Right ventricle myocardium inferior (tissue), 1 donor: ENCODE measurements at regions not wholly inside any gene's neighbourhood (a gene's known extent, or its start where the extent isn't known, plus 50 kb on each side); places are given as distances from the start of the nearest gene placed in this dataset.

ENCODE experiments used
- ATAC-seq: fragments of 200-7000 bp; cut with Tn5 transposase; one replicate; pipeline ENCODE4 v1.9.1; 2020; ENCODE audit warnings: mild to moderate bottlenecking, moderate library complexity
- DNase-seq: peaks from one replicate; pipeline ENCODE4 v3.0.0; 2021; ENCODE audit errors: missing footprints
- intact Hi-C: fragments of 100-400 bp; cut with DNase I; formaldehyde crosslinking; loops from one replicate; pipeline ENCODE4 v1.11.0; 2022
- donor health status: DM: no; HTN: yes; CAD: no; lungs with severe emphysema.

DNA sequence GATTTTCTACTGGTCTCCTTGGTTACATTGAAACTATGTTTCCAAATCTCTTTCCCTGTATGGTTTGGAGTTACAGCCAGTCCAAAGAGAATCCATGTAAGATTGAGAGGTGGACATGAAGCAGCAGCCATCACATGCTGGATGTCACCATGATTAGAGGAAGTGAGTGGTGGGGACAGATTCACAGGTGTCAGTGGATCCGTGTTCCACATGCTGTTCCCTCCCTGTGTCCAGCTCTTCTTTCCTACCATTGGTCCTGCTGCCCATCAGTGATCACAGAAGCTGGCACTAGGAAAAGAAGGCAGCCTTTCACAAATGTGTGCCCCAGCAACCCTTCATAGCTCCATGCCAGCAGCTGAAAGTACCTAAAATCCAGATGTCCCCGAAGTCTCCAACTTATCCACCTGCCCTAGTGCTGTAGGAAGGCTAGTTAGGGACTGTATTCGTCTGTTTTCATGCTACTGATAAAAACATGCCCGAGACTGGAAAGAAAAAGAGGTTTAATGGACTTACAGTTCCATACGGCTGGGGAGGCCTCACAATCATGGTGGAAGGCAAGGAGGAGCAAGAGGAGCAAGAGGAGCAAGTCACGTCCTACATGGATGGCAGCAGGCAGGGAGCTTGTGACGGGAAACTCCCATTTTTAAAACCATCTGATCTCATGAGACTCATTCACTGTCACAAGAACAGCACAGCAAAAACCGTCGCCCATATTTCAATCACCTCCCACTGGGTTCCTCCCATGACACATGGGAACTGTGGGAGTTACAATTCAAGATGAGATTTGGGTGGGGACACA, 207.5 kb downstream of the INSIG2 start:
- DNase-seq (no peak), ATAC-seq (no peak)
- intact Hi-C loops: no loop called here

DNA sequence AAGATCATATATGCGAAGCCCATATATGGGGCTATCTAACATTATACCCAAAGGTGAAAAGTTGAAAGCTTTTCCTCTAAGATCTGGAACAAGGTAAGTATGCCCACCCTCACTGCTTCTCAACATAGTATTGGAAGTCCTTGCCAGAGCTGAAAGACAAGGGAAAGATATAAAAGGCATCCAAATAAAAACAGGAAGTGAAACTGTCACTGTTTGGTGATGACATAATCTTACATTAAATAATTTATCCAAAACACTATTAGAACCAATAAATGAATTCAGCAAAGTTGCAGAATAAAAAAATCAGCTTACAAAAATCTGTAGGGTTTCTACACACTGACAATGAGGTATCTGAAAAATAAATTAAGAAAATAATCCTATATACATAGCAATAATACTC, 205.8 kb downstream of the INSIG2 start:
- ATAC-seq (no peak), DNase-seq (no peak)
- intact Hi-C loops: no loop called here

DNA sequence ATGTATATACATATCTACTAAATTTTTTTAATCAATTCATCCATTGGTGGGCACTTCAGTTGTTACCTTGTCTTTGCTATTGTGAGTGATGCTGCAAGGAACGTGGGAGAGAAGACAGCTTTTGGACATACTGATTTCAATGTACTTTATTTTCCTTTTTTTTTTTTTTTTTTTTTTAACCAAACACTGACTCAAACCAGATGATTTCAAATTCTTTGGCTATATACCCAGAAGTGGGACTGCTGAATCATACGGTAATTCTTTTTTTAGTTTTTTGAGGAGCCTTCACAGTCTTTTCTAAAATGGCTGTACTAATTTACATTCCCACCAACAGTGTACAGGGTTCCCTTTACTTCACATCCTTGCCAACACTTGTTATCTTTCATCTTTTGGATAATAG, 204.7 kb downstream of the INSIG2 start:
- intact Hi-C loops: no loop called here
- ATAC-seq (no peak), DNase-seq (no peak)

DNA sequence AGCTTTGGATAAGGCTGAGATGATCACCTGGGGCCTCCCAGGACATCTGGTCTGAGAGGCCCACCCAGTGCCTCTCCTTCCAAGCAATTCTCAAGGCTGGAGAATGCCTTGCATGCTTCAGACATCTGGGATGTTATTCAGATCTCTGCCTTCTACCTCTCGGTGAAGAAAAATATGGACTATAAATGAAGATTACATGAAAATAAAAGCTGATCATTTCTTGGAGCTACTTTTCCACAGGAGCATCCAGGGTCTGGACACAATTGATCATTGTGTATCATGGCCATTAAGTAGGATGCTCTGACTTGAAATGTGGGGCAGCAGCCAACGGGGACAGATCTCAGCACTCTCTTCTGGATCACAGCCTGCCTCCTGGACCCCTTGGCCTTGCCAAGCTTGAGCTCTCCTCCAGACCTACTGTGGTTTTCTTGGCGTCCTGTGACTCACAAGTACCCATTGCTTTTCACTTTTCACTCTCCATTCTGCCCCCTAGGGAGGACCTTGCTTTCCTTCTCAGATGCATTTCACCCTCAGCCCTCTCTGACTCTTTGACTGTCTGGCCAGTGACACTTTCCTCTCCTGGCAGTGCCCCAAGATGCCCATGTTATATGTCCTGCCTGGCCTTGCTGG, 203.1 kb downstream of the INSIG2 start:
- ATAC-seq: no peak
- intact Hi-C loops: no loop called here
- no peak for DNase-seq

DNA sequence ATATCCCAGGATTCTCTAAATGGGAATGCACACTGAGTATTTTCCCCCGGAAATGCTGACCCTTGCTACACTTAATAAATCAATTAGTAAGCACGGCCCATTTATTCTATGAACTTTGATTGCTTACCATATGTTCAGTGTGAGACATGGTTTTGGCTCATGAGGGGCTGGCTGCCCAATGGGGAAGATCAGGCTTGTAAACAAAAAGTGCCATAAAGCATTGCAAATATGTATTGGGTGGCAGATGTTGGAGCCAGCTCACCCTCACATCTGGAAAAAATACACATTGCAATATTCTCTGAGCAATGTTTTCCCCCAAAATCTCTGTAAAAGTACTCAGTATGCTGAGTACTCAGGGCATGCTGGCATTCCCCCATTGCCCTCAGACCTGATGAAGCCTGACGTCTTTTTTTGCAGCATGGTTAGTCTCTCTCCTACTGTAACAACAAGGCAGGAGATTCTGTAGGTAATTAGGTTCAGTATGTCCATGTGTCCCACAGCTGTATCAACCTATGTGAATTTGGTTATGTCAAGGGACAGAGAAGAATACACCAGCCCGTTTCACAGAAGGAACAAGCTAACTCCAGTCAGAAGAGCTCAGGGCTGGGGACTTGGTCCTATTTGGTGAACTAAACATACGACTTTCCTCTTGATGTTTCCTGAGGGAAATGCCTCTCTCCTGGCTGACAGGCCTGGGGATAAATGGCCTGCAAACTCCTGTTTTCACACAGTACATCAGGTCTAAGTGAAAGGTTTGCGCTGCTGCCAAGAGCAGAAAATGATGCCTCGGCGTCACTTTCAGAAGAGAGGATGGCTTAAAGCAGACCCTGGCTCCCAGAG, 202.4 kb downstream of the INSIG2 start:
- ATAC-seq (no peak), DNase-seq (no peak)
- intact Hi-C loops: no loop called here

DNA sequence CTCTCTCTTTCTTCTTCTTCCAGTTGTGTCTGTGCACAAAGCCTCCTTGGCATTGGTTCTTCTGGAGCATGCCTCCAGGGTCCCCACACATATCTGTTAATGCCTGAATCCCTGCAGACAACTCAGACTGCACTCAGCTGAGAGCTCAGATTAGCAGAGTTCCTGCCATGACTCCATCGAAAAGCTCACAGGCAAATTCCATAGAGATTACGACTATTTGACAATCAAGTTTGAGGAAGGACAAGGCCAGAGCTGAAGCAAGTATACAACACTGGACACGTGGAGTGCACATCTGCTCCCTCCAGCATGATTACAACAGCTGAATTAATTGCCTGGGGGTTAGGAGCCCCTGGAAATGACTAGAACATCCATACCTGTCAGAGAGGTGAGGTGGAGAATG, 190.7 kb downstream of the INSIG2 start:
- no peak for ATAC-seq
- intact Hi-C loops: no loop called here
- DNase-seq: no peak

DNA sequence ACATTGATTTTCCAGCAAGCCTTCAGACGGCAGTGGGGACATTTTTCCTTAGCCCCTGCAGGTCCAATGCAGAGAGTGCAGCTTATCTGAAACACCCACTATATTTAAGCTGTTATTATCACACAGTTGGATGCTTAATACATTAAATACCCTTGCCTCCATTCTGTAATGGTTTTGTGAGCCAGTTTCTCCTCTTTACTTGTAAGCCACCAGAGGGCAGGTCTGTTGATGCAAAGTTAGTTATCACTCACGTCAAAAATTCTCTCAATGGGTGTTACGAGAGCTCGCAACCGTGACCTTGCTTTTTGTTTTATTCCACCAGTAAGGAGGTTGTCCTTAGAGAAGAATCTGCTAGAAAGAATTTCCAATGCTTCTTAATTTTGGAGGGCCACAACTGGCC, 189.8 kb downstream of the INSIG2 start:
- DNase-seq (no peak), ATAC-seq (no peak)
- intact Hi-C loops: no loop called here

DNA sequence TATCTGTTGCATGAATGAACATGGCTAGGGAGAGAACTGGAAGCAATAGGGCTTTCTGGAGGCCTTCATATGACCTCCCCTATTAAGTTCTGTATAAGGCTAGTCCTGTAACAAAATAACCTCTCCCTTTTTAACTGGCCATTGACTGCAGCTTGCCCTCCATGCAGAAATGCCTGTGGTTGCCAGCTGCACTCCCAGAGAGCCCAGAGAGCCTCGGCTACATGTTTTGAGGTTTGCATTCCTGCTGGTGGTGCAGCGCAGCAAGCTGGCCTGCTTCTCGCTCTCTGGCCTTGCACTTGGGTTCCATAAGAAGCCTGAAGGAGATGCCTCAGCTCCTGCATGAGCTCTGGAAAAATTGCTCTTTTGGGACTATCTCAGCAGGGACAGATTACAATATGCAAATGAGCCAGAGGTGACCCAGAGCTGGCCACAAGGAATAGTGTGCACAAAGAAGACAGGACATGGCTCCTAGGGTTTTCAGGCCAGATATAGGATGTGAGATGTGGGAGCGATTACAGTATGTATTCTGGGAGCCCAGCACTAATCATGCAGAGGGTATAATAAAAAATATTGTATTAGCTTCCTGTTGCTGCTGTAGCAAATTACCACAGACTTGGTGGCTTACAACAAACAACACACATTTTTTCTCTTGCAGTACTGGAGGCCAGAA, 186.7 kb downstream of the INSIG2 start:
- ATAC-seq (no peak), DNase-seq (no peak)
- intact Hi-C loops: no loop called here

DNA sequence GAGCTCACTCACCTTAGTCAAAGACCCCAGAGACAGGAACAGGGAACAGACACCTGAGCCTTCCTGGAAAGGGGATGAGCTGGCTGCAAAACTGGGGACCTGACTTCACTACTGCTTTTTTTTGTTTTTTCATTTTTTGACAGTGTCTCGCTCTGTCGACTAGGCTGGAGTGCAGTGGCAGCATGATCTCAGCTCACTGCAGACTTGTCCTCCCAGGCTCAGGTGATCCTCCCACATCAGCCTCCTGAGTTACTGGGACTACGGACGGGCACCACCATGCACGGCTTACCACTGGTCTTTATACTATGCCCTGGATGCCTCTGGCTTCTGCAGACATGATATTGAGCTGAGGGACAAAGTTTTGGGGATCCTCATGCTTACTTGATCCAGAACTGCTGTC, 184.1 kb downstream of the INSIG2 start:
- intact Hi-C loops: no loop called here
- ATAC-seq: no peak
- DNase-seq: no peak

DNA sequence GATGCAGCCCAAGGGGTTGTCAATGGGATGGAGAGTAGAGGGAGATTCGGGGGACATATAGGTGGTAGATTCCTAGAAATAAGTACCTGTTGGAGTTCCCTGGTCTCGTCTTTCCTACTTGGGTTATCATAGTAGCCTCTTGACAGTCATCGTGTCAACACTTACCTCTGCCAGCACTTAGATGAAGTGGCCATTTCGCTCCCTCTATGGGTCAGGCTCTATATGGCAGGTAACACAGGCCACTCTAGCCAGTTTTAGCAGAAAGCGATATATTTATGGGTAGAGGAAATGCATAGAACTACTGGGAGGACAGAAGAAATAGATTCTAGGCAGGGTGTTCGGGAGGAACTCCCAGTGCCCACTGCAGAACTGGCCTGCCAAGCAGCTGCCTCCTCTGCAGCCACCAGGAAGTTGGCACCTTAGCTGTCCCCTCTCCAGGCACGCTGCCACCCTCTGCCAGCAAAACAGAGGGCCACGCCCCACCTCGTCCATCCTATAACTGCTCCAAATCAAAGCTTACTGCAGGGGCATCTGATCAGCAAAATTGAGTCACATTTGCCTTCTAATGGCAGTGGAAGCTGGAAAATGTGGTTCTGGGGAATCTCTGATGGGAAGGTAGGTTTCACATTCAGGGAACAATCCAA, 181.3 kb downstream of the INSIG2 start:
- no peak for DNase-seq
- ATAC-seq: no peak
- intact Hi-C loops: no loop called here

DNA sequence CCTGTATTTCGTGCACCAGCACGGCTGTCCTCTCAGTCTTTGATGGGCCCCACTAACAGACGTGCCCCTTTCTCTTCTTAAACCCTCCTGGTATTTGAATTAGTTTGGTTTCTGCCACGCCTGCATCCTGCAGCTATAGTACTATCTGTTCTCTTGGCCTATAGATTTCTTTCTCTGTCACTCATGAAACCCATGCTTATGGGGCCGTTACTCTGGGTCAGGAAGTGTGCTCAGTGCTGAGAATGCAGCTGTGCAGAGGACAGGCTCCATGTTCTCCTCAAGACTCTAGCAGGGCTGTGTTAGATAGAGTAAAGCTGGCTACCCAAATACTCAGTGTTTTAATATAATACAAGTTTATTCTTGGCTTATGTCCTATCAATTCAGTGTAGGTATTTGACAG, 180.0 kb downstream of the INSIG2 start:
- DNase-seq: no peak
- intact Hi-C loops: no loop called here
- no peak for ATAC-seq

DNA sequence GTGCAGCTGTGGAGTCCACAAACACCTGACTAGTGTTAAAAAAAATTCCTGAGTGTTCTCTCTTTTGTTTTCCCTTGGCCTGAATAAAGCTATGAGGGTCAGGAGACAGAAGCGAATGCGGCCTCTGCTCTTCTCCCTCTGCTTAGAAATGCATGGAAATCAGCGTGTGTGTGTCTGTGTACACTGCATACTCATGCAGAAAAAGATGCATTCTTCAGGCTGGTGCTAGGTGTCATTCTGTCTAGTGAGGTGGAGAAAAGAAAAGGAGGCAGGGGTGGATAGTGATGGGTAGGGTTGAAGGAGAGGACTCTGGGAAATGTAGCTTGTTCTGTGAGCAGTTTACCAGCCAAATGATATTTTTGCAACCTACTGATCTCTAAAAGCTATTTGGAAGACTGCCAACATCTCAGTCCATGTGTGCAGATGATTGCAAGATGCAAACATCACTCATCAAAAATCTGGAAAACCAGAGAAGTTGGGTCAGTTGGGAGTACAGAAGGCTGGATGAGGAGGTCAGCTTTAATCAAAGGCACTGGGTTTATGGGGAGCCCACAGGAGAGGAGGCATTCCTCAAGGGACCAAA, 177.7 kb downstream of the INSIG2 start:
- DNase-seq (no peak), ATAC-seq (no peak)
- intact Hi-C loops: no loop called here

DNA sequence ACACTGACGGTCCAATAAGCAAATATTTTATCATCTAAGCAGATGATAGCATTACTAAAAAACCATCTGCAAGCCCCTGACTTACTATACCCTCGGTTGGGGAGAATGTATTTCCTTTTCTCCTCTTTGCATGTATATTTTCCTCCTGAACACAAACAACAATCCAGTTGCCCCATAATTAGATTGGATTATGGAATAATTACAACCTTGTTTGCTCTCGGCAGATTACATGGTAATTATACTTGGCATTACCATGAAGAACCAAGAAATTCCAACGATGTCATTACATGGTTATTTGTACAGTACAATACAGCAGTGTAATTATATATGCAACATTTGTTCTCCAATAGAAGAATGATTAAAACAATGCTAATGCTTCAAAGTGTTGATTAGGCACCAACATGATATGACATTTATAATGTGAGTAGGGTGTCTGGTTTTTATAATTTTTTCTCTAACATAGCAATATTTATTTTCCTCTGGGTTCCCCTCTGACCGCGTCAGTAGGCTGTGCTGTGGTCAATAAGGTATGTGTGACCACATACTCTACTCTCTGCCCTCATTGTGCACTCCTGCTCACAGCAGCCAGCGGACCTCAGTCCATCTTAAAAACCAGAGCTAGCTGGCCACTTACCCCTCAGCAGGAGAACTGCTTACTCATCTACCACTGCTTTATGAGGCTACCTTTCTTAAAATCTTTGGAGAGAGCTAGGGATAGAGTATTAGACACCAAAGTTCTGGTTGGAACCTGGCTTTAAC, 176.1 kb downstream of the INSIG2 start:
- ATAC-seq (no peak), DNase-seq (no peak)
- intact Hi-C loops: no loop called here

DNA sequence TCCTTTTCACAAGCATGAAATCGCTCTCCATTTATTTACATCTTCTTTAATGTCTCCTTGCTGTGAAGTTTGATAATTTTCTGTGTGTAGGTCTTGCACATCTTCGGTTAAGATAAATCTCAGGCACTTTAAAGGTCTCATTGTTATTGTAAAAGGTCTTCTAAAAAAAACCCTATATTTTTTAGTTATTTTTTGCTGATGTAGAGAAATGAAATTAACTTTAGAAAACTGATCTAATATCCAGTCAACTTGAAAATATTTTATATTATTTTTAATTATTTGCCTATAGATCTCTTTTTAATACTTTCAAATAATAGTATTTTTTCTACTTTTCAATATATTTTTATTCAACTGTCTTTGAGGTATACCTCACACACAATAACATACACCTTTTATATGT, 169.4 kb downstream of the INSIG2 start:
- DNase-seq (no peak), ATAC-seq (no peak)
- intact Hi-C loops: no loop called here

DNA sequence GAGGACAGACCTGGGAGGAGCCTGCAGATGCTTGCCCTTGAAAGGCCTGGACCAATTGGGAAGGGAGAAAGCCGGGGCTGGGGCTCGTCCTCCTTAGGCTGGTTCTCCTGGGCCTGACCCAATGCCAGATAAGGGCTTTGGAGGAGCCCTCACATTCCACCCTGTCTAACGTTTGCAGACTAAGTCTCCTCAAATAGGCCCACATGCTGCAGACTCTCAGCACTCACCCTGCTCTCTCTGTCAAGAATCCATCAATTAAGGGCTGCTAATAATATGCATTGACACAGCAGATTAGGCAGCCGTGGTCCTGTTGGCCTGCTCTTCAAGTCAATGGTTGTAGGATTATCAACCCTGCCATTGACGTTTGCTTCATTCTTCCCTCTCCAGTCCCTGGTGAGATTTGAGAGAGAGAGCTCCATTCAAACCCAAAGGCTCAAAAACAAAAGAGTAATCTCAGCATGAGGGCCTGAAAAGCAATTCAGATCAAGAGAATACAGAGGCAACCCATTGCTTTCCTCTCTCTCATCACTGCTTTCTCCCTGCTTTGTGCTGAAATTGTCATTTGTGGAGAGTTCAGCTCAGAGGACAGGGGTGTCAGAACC, 167.6 kb downstream of the INSIG2 start:
- no peak for ATAC-seq
- intact Hi-C loops: no loop called here
- DNase-seq: no peak

DNA sequence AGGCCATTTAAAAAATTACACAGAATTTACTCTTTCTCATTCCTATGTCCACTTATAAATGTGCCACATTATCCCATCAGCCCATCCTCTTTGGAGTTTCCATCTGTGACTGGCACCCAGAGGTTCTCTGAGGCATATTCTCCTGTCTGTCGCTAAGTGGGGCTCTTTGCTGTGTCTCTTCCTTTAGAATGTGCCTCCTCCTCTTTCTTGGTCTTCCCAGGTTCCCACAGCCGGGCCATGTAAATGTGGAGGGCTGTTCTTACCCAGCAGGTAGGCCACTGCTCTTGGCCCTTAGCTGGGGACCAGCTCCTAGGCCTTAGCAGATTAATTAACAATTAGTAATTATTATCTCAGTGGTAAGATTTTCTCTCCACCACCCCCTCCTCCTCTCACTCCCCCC, 167.0 kb downstream of the INSIG2 start:
- ATAC-seq: no peak
- intact Hi-C loops: no loop called here
- DNase-seq: no peak

DNA sequence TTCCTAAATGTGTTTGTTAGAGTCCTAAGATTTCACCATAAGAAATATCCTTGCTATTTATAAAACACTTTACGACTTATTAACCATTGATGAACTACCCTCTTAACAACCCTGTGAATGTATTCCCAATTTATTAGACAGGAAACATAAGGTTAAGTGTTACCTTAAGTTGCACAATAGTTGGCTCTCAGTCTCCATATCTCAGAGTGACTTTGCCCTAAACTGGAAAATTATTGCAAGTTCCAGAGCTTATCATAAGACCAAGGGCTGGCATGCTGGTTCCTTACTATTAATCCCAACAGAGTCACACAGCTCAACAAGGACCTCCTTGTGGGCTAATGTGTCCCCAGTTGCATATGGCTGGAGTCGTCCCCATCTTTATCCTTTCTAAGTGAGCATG, 165.8 kb downstream of the INSIG2 start:
- ATAC-seq: no peak

DNA sequence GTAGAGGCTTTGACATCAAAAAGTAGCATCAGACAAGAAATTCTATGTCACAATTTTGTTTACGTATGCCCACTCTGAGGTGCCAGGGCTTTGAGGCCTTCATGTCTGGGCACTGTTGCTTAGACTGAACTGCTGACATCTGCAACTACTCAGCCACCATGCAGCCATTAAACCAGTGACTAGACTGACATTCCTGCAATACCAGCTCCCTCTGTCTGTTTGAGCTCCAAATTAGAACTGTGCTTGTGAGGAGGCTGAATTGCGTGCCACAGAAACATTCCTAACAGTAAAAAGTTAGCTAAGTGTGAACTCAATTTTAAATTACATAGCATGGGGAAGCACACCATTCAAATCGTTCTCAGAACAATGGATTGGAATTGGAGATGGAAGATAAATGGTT, 163.2 kb downstream of the INSIG2 start:
- ATAC-seq (peak; percentile 53), DNase-seq (no peak)
- intact Hi-C loops: no loop called here

More for the DNA sequence above, 165.8 kb downstream of the INSIG2 start:
- intact Hi-C loops: no loop called here
- DNase-seq: no peak
